Hematopoietic multipotent progenitor cell (in vitro differentiated cells): ENCODE measurements at regions not wholly inside any gene's neighbourhood (a gene's known extent, or its start where the extent isn't known, plus 50 kb on each side); places are given as distances from the start of the nearest gene placed in this dataset.
"Not testable (repeated sequence)": the region's sequence is repeated elsewhere in the genome, so short reads cannot be mapped to it uniquely, and the experiment has no call there.

Experiments used
- DNase-seq, 3 donors: peaks; one replicate each; pipeline ENCODE4 v3.0.0-alpha.2; 2011 to 2015; ENCODE audit warnings: low read depth in 2 of 3, low spot score in 2 of 3

DNA sequence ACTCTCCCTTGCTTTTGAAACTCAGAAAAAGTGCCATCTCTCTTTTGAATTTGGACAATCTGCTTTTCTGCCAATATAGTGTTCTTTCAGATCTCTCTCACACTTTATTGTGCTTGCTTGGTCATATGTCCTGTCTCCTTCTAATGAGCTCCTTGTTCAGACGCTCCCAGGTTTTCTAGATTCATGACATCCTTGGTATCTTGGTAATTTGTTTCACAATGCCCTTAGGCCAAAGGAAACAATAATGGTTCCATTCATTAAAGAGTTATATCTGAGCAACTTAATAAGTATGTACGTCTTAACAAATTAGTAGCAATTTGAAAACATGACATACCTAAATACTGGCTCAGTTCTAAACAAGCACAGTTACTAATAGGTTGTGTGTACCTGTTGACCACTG is 293.4 kb upstream of the SPTLC3 start:
- DNase-seq: no peak

DNA sequence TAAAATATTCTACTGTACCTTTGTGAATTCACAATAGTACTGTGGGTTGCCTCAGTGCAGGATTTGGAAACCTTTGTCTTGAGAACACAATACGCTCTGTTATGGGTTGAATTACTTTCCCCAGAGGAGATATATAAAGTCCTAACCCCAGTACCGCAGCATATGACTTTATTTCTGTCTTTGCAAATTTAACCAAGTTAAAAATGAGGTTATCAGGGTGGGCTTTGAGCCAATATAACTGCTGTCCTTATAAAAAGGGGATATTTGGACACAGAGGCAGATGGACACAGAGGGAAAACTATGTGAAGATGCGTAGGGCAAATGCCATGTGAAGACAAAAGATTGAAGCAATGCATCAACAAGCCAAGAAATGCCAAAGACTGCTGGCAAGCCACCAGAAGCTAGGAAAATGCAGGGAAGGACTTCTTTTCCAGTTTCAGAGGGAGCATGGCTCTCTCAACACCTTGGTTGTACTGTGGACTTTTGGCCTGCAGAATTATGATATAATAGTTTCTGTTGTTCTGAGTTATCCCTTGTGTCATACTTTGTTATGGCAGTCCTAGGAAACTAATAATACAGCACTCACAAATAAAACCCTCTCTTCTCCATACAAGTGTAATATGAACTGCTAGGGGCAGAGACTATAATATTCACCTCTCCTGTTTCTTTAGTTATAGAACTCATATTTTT is 292.6 kb upstream of the SPTLC3 start:
- DNase-seq: no peak

DNA sequence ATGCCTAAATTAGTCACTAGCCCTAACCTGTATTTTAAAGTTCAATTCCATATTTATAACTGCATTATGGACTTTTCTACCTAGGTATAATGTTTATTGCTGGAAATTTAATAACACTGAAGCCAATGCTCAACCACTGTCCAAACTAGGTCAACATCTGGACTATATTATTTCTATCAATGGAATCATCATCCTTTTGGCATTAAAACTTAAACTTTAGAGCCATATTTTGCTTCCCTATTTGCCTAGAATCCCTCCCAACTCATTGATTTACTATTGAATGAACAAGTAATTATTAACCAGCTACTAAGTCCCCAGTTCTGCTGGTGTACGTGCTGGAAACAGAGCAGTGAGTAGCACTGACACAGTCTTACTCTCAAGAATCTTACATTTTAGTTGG is 291.7 kb upstream of the SPTLC3 start:
- no peak for DNase-seq

DNA sequence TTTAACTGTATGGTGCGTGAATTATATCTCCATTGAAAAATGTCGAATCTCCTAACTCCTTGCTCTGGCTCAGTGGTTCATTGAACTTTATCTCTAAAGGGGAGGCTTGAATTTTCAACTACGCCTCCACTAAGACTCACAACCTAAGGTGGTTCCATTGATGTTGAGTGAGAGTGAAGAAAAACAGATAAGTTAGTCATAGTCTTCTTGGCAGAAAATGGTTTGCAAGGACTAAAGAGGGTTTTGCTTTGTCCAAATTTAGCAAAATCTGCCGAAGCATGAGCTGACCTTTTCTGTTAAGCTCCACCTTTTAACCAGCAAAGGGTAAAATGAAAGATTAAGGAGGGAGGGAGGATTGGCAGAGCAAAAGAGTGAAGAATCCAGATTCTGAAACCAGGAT is 290.2 kb upstream of the SPTLC3 start:
- DNase-seq: no peak

DNA sequence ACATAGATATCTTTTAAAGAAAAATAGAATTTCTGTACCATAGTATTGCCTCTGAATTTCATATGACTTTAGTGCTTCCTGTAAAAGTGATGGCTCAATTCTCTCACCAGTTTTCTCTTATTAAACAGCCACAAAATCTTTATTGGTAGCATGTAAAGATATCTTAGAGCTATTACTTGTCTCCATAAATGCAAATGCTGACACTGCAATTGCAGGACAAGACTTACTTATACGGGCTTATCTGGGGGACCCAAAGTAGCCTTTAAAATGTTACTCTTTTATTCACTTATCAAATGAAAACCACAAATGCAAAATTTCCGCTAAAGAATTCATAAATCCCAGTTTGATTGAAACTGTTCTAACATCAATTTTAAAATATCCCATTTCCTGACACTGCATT is 287.1 kb upstream of the SPTLC3 start:
- DNase-seq: no peak

DNA sequence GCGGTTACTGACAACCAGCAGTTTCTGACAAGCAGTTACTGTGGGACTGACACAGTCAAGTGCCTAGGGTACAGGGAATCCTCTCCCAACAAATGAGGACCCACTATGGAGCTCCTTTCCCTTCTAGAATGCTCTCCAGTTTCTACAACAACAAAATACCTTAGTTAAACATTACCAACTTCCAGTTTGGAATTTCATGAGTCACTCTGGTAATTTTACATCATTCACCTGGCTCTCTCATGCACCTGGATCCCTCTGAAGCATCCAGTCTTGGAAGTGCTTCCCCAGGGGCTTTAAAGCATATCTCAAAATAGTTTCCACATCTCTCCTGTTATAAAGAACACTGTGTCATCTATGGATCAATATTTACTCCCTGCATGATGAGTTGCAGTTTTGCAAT is 286.7 kb upstream of the SPTLC3 start:
- DNase-seq: no peak

DNA sequence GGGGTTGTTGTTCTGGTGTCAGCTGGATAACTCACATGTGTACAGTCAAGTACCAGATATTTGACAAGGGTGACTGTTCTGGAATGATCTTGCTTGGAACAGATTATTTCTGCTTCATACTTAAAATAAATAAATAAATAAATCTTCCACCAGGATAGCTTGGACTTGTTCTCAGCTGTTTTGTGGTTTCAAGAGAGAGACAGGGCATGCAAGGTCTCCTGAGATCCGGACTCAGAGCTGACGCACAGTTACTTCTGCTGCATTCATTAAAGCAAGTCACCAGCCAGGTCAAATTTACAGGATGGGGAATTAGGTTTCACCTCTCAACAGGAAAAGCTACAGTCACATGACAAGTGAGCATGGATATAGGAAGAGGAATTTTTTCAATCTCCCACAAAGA is 285.0 kb upstream of the SPTLC3 start:
- no peak for DNase-seq

DNA sequence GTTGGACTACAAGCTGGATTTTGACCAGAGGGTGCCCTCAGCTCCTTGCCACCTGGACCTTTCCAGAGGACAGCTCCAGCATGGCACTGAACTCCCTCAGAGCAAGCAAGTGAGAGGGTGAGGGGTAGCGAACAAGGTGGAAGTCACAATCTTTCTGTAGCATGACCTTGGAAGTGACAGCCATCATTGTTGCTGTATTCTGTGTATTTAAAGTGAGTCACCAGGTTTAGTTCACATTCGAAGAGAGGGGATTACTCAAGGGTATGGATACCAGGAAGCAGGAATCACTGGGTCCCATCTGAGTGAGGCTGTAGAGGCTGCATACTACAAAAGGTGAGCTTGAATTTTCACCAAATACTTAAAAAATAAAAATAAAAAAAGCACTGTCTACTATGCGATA is 280.0 kb upstream of the SPTLC3 start:
- no peak for DNase-seq

DNA sequence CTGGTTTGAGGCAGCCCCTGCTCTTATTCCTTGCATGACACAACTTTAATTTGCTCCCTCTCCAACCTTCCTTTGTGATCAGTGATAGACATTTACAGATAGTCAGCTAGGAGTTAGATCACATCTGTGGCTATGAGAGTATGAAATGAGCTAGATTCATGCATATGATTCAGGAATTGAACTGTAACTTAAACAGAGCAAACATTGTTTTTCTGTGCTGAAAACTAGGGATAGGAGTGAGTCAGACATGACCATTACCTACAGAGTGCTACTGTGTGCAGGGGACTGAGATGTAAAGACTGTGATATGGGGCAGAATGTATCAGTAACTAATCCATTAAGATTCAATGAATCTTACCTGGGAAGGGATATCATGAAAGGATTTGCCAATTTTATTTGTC is 279.4 kb upstream of the SPTLC3 start:
- no peak for DNase-seq

DNA sequence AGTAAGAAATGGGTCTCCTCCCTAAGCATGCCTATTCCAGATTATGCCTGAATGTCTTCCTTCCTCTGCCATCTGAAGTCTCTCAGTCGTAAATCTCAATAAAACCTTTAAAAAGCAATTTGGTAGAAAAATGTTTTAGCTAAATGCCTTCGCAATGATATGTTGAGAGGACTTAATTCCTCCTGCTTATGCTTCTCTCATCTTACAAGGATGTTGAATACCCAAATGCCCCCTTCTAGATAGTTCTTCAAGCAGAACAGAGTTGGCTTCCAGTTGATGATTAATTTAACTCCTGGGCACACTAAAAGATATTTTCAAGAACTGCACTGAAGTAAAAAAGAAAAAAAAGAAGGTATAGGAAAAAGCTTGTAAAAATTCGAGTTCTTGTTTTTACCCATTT is 275.0 kb upstream of the SPTLC3 start:
- DNase-seq: no peak

DNA sequence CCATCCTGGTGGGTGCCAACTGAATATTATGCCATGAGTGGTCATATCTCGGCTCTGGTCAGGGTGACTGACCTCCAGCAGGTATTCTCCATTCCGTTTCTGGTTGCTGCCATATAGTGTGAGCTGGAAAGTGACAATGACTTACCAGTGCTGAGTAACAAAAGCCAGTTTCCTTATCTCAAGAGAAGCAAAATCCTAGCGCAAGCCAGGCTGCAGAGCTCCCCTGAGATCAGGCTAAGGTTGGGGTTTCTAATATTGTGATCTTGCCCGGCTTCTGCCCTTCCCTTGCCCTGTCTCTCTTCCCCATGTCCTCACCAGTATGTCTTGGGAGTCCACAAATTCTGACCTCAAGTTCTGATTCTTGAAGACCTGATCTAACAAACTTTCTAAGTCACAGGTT is 271.3 kb upstream of the SPTLC3 start:
- DNase-seq: no peak

DNA sequence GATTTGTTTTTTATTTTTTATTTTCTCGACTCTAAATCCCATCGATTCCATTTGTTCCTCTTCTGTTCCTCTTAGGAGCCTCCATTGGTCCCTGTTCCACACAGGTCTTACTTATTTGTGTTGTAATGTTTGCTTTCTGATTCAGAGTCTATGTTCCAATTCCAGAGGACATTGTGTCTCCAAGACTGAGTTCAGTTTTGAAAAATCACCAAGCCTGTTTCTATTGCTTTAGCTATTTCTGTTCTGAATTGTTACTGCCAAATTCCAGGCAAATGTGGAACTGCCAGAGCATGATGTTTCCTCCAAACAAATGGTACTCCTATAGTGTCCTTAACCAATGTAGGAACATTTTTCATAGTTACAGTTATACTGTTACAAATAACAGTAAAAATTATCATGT is 270.9 kb upstream of the SPTLC3 start:
- DNase-seq: no peak

DNA sequence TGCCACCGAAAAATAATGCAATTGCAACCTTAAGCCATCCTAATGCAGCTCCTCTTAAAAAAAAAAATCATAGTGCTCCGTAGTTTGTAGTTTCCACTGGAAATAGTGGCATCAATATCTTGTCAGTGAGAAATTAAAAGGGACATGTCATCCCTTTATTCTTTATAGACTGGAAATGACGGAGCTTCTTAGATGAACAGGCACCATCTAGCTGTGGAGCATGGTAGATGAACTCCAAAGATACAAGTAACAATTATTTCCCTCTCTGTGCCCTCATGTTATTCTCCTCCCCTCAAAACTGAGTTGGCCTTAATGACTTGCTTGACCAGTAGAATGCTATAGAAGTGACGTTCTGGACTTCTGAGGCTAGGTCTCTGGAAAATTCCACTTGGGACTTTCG is 268.1 kb upstream of the SPTLC3 start:
- no peak for DNase-seq

DNA sequence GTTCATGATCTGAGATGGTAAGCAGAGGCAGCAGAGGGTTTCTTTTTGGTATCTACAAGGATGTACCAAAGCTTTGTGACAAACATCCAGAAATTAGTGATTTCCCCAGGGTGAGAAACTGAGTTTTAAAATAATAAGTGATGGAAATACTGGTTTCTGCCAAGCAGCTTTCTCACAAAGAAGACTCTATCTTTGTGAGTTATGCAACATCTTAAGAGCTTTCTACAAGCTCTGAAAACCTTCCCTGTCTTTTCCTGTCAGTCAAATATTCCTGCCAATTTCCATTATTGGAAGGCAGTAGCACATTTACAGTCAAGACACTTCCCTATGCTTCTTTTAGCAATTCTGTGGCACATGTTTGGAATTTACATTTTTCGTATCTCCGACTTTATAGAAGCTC is 264.7 kb upstream of the SPTLC3 start:
- DNase-seq: no peak

DNA sequence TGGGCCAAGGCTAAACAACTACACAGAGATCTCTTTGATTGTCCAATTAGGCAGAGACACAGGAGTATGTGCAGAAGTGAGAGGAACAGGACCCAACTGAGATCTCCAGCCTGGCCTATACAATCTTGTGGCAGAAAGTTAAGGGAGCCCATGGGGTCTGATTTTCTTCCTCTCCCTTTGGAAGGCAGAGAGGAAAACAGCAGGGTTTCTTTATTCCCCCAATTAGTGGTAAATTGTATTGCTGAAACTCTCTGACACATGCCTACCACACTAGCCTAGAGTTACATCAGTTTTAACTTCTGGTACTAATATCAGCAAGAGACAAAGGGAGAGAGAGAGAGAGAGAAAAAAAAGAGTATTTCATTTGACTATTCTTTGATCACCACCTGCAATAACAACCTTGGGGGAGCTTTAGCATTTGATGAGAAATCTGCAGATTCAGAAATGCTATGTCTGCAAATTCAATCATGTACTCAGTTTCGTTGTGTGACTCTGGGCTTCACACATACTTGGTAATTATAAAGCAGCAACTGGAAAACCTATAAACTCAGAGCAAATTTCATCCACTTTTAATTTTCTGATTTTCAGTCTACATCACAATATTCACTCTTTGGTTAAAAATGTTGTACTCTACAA is 260.3 kb upstream of the SPTLC3 start:
- no peak for DNase-seq

DNA sequence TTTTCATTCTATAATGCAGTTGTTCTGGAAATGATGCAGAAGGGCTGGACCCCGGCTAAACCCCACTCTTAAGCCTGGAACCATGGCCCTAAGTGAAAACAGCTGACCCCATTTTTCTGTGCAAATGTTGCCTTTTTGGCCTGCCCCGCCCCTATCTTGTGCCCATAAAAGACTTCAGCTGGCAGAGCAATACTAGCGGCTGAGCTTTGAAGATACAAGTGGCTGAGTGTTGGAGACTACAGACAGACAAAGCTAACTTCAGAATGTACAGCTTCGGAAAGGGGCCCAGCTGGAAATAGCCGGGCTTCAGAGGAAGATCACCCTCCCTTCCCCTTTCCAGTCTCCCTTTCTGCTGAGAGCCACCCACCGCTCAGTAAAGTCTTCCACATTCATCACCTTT is 258.6 kb upstream of the SPTLC3 start:
- DNase-seq: no peak

DNA sequence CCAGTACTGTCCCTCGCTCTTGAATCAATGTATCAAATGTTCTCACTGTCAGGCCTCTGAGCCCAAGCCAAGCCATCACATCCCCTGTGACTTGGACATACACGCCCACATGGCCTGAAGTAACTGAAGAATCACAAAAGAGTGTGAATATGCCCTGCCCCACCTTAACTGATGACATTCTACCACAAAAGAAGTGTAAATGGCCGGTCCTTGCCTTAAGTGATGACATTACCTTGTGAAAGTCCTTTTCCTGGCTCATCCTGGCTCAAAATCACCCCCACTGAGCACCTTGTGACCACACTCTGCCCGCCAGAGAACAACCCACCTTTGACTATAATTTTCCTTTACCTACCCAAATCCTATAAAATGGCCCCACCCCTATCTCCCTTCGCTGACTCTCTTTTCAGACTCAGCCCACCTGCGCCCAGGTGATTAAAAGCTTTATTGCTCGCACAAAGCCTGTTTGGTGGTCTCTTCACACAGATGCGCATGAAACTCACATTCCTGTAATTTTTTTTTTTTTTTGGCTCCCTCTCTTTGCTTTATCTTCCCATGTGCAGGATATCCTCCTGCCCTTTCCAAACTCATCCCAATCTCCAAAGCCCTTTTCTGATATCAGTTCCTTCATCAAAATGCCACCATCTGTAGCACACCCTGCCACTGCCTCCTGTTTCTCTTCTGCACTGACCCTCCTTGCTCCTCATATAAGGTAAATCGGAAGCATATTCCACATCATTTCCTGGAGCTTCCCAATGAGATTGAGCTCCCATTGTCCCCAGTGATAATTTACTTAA is 255.7 kb upstream of the SPTLC3 start:
- not testable (repeated sequence) for DNase-seq

DNA sequence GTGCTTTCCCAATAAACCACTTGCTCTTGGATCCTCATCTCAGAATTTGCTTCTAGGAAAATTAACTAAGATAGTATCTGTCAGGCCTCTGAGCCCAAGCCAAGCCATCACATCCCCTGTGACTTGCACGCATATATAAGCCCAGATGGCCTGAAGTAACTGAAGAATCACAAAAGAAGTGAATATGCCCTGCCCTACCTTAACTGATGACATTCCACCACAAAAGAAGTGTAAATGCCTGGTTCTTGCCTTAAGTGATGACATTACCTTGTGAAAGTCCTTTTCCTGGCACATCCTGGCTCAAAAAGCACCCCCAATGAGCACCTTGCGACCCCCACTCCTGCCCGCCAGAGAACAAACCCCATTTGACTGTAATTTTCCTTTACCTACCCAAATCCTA is 255.0 kb upstream of the SPTLC3 start:
- DNase-seq: not testable (repeated sequence)

DNA sequence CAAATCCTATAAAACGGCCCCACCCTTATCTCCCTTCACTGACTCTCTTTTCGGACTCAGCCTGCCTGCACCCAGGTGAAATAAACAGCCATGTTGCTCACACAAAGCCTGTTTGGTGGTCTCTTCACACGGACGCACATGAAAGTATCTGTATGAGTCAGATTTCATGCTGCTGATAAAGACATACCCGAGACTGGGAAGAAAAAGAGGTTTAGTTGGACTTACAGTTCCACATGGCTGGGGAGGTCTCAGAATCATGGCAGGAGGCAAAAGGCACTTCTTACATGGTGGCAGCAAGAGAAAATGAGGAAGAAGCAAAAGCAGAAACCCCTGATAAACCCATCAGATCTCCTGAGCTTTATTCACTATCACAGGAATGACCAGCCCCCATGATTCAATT is 249.3 kb upstream of the SPTLC3 start:
- DNase-seq: not testable (repeated sequence)

DNA sequence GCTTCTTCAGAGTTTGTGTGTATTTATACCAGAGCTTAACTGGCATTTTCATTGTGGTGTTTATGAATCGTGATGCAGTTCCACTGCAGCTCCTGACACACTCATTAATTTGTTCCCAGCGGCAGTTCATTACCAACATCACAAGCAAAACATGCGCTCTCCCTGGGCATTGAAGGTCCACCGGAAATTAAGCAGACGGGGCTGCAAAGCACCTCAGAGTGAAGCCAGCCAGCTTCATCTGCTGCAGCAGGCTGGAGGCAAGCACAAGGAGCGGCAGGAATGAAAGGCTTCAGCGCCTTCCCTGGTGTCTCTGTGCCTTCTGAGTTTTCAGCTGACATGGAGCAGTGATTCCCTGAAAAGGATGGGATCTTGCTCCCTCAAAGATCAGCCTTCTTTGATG is 246.0 kb upstream of the SPTLC3 start:
- DNase-seq: no peak

DNA sequence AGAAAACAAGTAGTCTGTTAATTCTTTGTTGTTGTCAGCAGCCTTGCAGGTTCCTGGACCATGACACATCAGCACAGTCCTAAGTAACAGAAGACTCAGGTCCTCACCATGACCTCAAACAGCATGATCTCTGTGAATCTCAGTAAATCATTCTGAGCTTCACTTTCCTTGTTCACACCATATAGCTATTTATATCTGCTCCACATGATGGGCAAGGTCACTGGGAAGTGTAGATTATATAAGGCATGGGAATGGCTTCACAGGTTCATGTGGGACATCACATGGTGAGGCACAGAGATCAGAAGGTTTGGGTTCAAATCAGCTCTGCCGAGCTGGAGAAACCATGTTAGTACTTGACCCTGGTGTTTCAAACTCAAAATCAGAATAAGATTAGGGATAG is 245.4 kb upstream of the SPTLC3 start:
- no peak for DNase-seq

DNA sequence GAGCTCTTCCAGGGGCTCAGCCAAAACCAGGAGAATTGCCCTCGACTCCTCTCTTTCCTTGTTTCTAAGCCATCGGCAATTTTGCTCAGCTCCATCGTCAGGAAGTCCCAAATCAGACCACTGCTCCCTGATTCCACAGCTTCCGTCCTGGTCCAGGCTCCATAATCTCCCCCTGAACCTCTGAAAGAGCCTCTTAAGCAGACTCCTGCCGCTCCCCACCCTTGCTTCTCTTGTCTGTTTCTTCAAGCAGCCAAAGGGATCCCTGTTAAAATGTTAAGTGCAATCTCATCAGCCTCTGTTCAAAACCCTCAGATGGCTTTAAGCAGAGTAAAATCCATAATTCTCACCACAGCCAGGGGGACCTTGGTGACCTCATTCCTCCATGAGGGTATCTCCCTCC is 244.7 kb upstream of the SPTLC3 start:
- DNase-seq: no peak
